ENCODE measurements at regions not wholly inside any gene's neighbourhood (a gene's known extent, or its start where the extent isn't known, plus 50 kb on each side); places are given as distances from the start of the nearest gene placed in this dataset.

- Histone ChIP-seq H3F3A (replicated peaks; ENCODE audit: insufficient read depth) (no peaks in the 10 kb centered on the region), H3K9ac (no peak overlapping the region), H4K20me1 (ENCODE audit: insufficient read depth) (no peaks in the 10 kb centered on the region), H3K9me3 (no peaks in the 10 kb centered on the region), H3K36me3 (replicated peaks in 1 of 2; ENCODE audit: control insufficient read depth in 1 of 2, insufficient read depth in 2 of 2, low read length in 1 of 2) (no peaks in the 10 kb centered on the region), H2AFZ (ENCODE audit: low read depth) (no peak overlapping the region), H3K9me2 (no peaks in the 10 kb centered on the region), H3K79me2 (ENCODE audit: insufficient read depth) (no peaks in the 10 kb centered on the region), H3K4me3 (ENCODE audit: low read depth in 2 of 2, low read length in 1 of 2) (no peak overlapping the region), H3K4me2 (no peak overlapping the region), H3K4me1 (ENCODE audit: control insufficient read depth in 1 of 2, insufficient read depth in 2 of 2, low read depth in 1 of 2, low read length in 1 of 2) (peaks cover 0 to 22% of the 10 kb centered on the region in 2 experiments; a peak in 1 of 4 replicates), H3K27ac (ENCODE audit: low read depth in 2 of 2, low read length in 1 of 2) (no peak overlapping the region), H3K27me3 (ENCODE audit: insufficient read depth) (no peaks in the 10 kb centered on the region)
- POLR2A ChIA-PET: no interaction called here
- TF ChIP-seq REST (IDR thresholded peaks at IDR 0.05; ENCODE audit: low read depth, low read length): no peak
- no peak for TF ChIP-seq USF2 (IDR thresholded peaks at IDR 0.05; ENCODE audit: borderline replicate concordance, low read depth, low read length)
- TF ChIP-seq CTCF (IDR thresholded peaks at IDR 0.05): no peak
- TF ChIP-seq NFIC (IDR thresholded peaks at IDR 0.05; ENCODE audit: borderline replicate concordance): no peak
- no peak for TF ChIP-seq NRF1 (IDR thresholded peaks at IDR 0.05; ENCODE audit: low read depth, low read length)
- no peak for DNase-seq
- 74% methylated on average over 7 of the region's 7 CpGs for WGBS (ENCODE audit: low lambda C conversion rate)
- CTCF ChIA-PET: interaction anchor here (4.0 kb wide), 1 partner anchor 260 kb away, joined by 38 read pairs; no protein-coding TSS in a partner anchor
These were observed 99.3 kb downstream of the ASB1 start for GRCh38 chr2:238525990-238526389.

- H3K36me3 ChIP-seq (replicated peaks in 1 of 2; ENCODE audit: control insufficient read depth in 1 of 2, insufficient read depth in 2 of 2, low read length in 1 of 2): no peaks in the 10 kb centered on the region
- no peaks in the 10 kb centered on the region for H3K9me2 ChIP-seq
- no peak overlapping the region for H3K9ac ChIP-seq
- H3F3A ChIP-seq (replicated peaks; ENCODE audit: insufficient read depth): no peaks in the 10 kb centered on the region
- no peak overlapping the region for H3K4me3 ChIP-seq (ENCODE audit: low read depth in 2 of 2, low read length in 1 of 2)
- WGBS (ENCODE audit: low lambda C conversion rate): 34% methylated on average over 3 of the region's 3 CpGs
- peaks cover 0 to 21% of the 10 kb centered on the region in 2 experiments; a peak in 1 of 4 replicates for H3K4me1 ChIP-seq (ENCODE audit: control insufficient read depth in 1 of 2, insufficient read depth in 2 of 2, low read depth in 1 of 2, low read length in 1 of 2)
- no peaks in the 10 kb centered on the region for H4K20me1 ChIP-seq (ENCODE audit: insufficient read depth)
- DNase-seq: no peak
- TF ChIP-seq ELF1 (IDR thresholded peaks at IDR 0.05): no peak
- TF ChIP-seq MAX (IDR thresholded peaks at IDR 0.05; ENCODE audit: low read depth): 0 out of 2 replicates have a peak, but pooled peaks have one; percentile 18
- no peaks in the 10 kb centered on the region for H3K9me3 ChIP-seq
- H3K27me3 ChIP-seq (ENCODE audit: insufficient read depth): no peaks in the 10 kb centered on the region
- H3K79me2 ChIP-seq (ENCODE audit: insufficient read depth): no peaks in the 10 kb centered on the region
- ChIA-PET CTCF (no interaction called here), POLR2A (no interaction called here)
- no peak overlapping the region for H2AFZ ChIP-seq (ENCODE audit: low read depth)
- no peak overlapping the region for H3K27ac ChIP-seq (ENCODE audit: low read depth in 2 of 2, low read length in 1 of 2)
- no peak overlapping the region for H3K4me2 ChIP-seq
These were observed 100.8 kb downstream of the ASB1 start for GRCh38 chr2:238527565-238527964.

Measured in SK-N-SH (cell line).